ENCODE measurements at regions not wholly inside any gene's neighbourhood (a gene's known extent, or its start where the extent isn't known, plus 50 kb on each side); places are given as distances from the start of the nearest gene placed in this dataset.

DNA sequence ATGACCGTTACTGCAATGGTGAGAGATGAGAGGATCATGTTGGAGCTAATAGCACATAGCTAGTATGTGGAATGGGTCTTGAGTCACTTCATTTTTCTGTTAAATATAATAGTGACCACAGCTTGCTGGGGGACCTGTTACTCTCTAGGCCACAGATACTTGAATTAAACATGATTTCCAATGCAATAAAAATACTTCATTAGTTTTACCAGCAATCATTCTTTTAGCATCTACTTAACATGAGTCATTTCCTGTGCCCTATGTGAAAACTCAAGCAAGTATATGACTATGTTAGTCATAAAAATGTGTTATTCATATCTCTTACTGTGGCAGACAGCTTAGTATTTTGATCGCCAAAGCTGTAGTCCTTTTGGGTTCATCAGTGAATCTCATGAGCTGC, 798.8 kb downstream of the SLC16A7 start:
- 88 to 89% methylated on average over 2 of the region's 2 CpGs for WGBS, 2 donors
- no peak overlapping the region for H3K27ac ChIP-seq
- H3K27me3 ChIP-seq: no peaks in the 10 kb centered on the region
- no peak for DNase-seq
- H3K4me3 ChIP-seq: no peak overlapping the region
- no peak for TF ChIP-seq POLR2AphosphoS5 (IDR thresholded peaks at IDR 0.05)
- TF ChIP-seq, protein P1, sequence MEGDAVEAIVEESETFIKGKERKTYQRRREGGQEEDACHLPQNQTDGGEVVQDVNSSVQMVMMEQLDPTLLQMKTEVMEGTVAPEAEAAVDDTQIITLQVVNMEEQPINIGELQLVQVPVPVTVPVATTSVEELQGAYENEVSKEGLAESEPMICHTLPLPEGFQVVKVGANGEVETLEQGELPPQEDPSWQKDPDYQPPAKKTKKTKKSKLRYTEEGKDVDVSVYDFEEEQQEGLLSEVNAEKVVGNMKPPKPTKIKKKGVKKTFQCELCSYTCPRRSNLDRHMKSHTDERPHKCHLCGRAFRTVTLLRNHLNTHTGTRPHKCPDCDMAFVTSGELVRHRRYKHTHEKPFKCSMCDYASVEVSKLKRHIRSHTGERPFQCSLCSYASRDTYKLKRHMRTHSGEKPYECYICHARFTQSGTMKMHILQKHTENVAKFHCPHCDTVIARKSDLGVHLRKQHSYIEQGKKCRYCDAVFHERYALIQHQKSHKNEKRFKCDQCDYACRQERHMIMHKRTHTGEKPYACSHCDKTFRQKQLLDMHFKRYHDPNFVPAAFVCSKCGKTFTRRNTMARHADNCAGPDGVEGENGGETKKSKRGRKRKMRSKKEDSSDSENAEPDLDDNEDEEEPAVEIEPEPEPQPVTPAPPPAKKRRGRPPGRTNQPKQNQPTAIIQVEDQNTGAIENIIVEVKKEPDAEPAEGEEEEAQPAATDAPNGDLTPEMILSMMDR (IDR thresholded peaks at IDR 0.05): no peak
- TF ChIP-seq POLR2A (IDR thresholded peaks at IDR 0.05): no peak
- no peak for TF ChIP-seq EP300 (IDR thresholded peaks at IDR 0.05)
- no peaks in the 10 kb centered on the region for H3K36me3 ChIP-seq
- no peaks in the 10 kb centered on the region for H3K4me1 ChIP-seq
- H3K9me3 ChIP-seq: no peaks in the 10 kb centered on the region
- intact Hi-C loops (cut with DNase I): no loop called here

- intact Hi-C loops (cut with DNase I): no loop called here
- no peak overlapping the region for H3K27ac ChIP-seq
- no peaks in the 10 kb centered on the region for H3K9me3 ChIP-seq
- H3K27me3 ChIP-seq: no peaks in the 10 kb centered on the region
- no peaks in the 10 kb centered on the region for H3K36me3 ChIP-seq
- no peak overlapping the region for H3K4me3 ChIP-seq
- no peaks in the 10 kb centered on the region for H3K4me1 ChIP-seq
- TF ChIP-seq EP300 (IDR thresholded peaks at IDR 0.05): no peak
- TF ChIP-seq POLR2AphosphoS5 (IDR thresholded peaks at IDR 0.05): no peak
- TF ChIP-seq POLR2A (IDR thresholded peaks at IDR 0.05): no peak
- TF ChIP-seq, protein P1 (IDR thresholded peaks at IDR 0.05): no peak
- WGBS, 2 donors: 36 to 77% methylated on average over 1 of the region's 1 CpG
- no peak for DNase-seq
These were observed 802.7 kb downstream of the SLC16A7 start for GRCh38 chr12:60398547-60398946.

DNA sequence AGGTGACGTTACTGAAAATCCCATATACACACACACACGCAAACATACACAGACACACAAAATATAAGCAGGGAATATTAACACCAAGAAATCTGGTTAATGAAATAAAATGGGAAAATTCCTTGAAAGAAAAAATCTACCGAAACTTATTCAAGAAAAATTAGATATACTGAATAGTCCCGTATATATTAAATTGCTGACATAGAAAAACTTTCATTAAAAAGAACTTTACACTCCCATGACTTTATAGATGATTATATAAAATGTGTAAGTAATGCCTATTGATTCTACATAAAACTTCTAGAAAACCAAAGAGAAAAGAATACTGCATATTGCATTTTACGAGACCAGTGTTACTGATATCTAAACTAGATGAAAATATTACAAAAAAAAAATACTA, 803.2 kb downstream of the SLC16A7 start:
- TF ChIP-seq EP300 (IDR thresholded peaks at IDR 0.05) (no peak), POLR2A (IDR thresholded peaks at IDR 0.05) (no peak), POLR2AphosphoS5 (IDR thresholded peaks at IDR 0.05) (no peak)
- TF ChIP-seq, protein P1 (IDR thresholded peaks at IDR 0.05): no peak
- Histone ChIP-seq H3K27me3 (no peaks in the 10 kb centered on the region), H3K27ac (no peak overlapping the region), H3K4me1 (no peaks in the 10 kb centered on the region), H3K4me3 (no peak overlapping the region), H3K9me3 (no peaks in the 10 kb centered on the region), H3K36me3 (no peaks in the 10 kb centered on the region)
- WGBS, 2 donors: 94% methylated on average over 5 of the region's 5 CpGs
- DNase-seq: no peak
- intact Hi-C loops (cut with DNase I): no loop called here

- H3K36me3 ChIP-seq: no peaks in the 10 kb centered on the region
- H3K27me3 ChIP-seq: no peaks in the 10 kb centered on the region
- no peak for DNase-seq
- 70 to 79% methylated on average over 3 of the region's 3 CpGs for WGBS, 2 donors
- no peak overlapping the region for H3K4me3 ChIP-seq
- H3K27ac ChIP-seq: no peak overlapping the region
- TF ChIP-seq POLR2A (IDR thresholded peaks at IDR 0.05) (no peak), EP300 (IDR thresholded peaks at IDR 0.05) (no peak), POLR2AphosphoS5 (IDR thresholded peaks at IDR 0.05) (no peak)
- TF ChIP-seq, protein P1 (IDR thresholded peaks at IDR 0.05): no peak
- no peaks in the 10 kb centered on the region for H3K9me3 ChIP-seq
- intact Hi-C loops (cut with DNase I): no loop called here
- no peaks in the 10 kb centered on the region for H3K4me1 ChIP-seq
These were observed 807.2 kb downstream of the SLC16A7 start for GRCh38 chr12:60402996-60403395.

DNA sequence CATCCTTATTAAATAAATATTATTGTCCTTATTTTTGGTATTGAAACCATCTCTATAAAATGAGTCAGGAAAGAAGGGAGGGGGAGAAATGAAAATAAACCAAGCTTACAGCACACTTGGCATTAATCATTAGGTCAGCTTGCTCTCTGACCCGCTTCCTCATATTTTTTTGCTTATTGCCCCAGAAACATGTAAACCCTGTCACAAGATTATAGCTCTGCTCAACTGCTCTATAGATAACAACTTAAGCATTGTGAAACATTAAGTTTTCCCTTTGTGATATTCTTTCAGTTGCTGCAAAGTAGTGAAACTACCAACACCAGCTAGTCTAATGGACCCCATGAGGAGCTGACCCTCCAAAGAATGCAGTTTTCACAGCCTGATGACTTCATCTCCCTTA, 819.5 kb downstream of the SLC16A7 start:
- Histone ChIP-seq H3K4me3 (no peak overlapping the region), H3K9me3 (peaks cover 0 to 3% (median 1%) of the 10 kb centered on the region in 4 donors), H3K27me3 (no peaks in the 10 kb centered on the region), H3K4me1 (no peaks in the 10 kb centered on the region), H3K27ac (no peak overlapping the region), H3K36me3 (no peaks in the 10 kb centered on the region)
- DNase-seq: no peak
- 94% methylated on average over 1 of the region's 1 CpG for WGBS, 2 donors
- TF ChIP-seq, protein P1 (IDR thresholded peaks at IDR 0.05): no peak
- TF ChIP-seq POLR2A (IDR thresholded peaks at IDR 0.05): no peak
- no peak for TF ChIP-seq POLR2AphosphoS5 (IDR thresholded peaks at IDR 0.05)
- TF ChIP-seq EP300 (IDR thresholded peaks at IDR 0.05): no peak
- intact Hi-C loops (cut with DNase I): no loop called here

Data from sigmoid colon (tissue), 6 donors.